ENCODE measurements at regions not wholly inside any gene's neighbourhood (a gene's known extent, or its start where the extent isn't known, plus 50 kb on each side); places are given as distances from the start of the nearest gene placed in this dataset.

- intact Hi-C loops (cut with micrococcal nuclease) (no loop called here), dilution Hi-C loops (cut with HindIII; ENCODE audit: low sequenced_read_pairs, unreplicated experiment) (no loop called here), in situ Hi-C loops (cut with MboI; ENCODE audit: low sequenced_read_pairs) (no loop called here)
- ChIA-PET CTCF (no interaction called here), POLR2A (ENCODE audit: unreplicated experiment) (no interaction called here)
- H2AFZ ChIP-seq (replicated peaks; ENCODE audit: low read length, poor library complexity): no peak overlapping the region
- no peak overlapping the region for H4K5ac ChIP-seq (ENCODE audit: low read depth, low read length)
- H3K79me1 ChIP-seq (ENCODE audit: low read depth in 1 of 2, low read length in 2 of 2): no peaks in the 10 kb centered on the region
- DNase-seq: peak; percentile 7
- no peak overlapping the region for H3K23ac ChIP-seq (ENCODE audit: low read depth, low read length)
- TF ChIP-seq CTCF (conservative IDR thresholded peaks at IDR 0.05; ENCODE audit: low read depth, low read length) (peak; percentile 32), MAFK (IDR thresholded peaks at IDR 0.05; ENCODE audit: low read depth, low read length) (no peak), BHLHE40 (IDR thresholded peaks at IDR 0.05; ENCODE audit: low read depth, low read length) (no peak), RAD21 (IDR thresholded peaks at IDR 0.05; ENCODE audit: low read length) (peak; percentile 19; the same call in 1 of the 2 replicates)
- no peaks in the 10 kb centered on the region for H3K9me3 ChIP-seq (ENCODE audit: control insufficient read depth, insufficient read depth, low read length)
- H3K27me3 ChIP-seq (ENCODE audit: control insufficient read depth, insufficient read depth, low read length): peaks cover 18% of the 10 kb centered on the region
- no peak for ATAC-seq (ENCODE audit: low read depth)
- H4K8ac ChIP-seq (ENCODE audit: low read depth in 2 of 2, low read length in 2 of 2): no peak overlapping the region
- no peak overlapping the region for H2BK5ac ChIP-seq (ENCODE audit: low read depth, low read length, poor library complexity, severe bottlenecking)
- H3K9ac ChIP-seq (ENCODE audit: low read depth, low read length): no peak overlapping the region
- H3K4me1 ChIP-seq (ENCODE audit: control insufficient read depth, insufficient read depth, low read length): no peaks in the 10 kb centered on the region
- H2AK9ac ChIP-seq (replicated peaks; ENCODE audit: low read depth, low read length, poor library complexity): peak overlapping the region; percentile 28
- 14% methylated on average over 2 of the region's 8 CpGs; no CpG with 5 or more reads in 1 of the 2 experiments for WGBS, 2 experiments (ENCODE audit: extremely low coverage in 2 of 2, insufficient read length in 1 of 2)
- H2BK15ac ChIP-seq (ENCODE audit: low read depth, low read length): no peak overlapping the region
- H3K27ac ChIP-seq (ENCODE audit: insufficient read depth, low read length): no peak overlapping the region
- H2BK120ac ChIP-seq (ENCODE audit: low read depth, low read length): no peak overlapping the region
- no peaks in the 10 kb centered on the region for H3K36me3 ChIP-seq (ENCODE audit: control insufficient read depth, insufficient read depth, low read length)
- H3K9me1 ChIP-seq (ENCODE audit: insufficient read depth, low read length): no peaks in the 10 kb centered on the region
- no TSS peak for BruUV-seq (replicated peaks)
- H3K4ac ChIP-seq (ENCODE audit: low read depth, low read length): no peak overlapping the region
- H3K4me2 ChIP-seq (ENCODE audit: low read depth, low read length): no peak overlapping the region
- no peaks in the 10 kb centered on the region for H4K20me1 ChIP-seq (ENCODE audit: insufficient read depth, low read length)
- no peak overlapping the region for H2BK20ac ChIP-seq (ENCODE audit: low read depth, low read length)
- H3K18ac ChIP-seq (ENCODE audit: low read depth, low read length): no peak overlapping the region
- H3K14ac ChIP-seq (replicated peaks; ENCODE audit: low read depth, low read length): no peak overlapping the region
- no peak overlapping the region for H3K4me3 ChIP-seq (ENCODE audit: insufficient read depth, low read depth, low read length)
- H2AK5ac ChIP-seq (ENCODE audit: low read depth, low read length): no peak overlapping the region
- H3K56ac ChIP-seq (ENCODE audit: extremely low read depth, insufficient read depth, low read length): no peak overlapping the region
- H4K91ac ChIP-seq (ENCODE audit: insufficient read depth, low read depth, low read length): no peak overlapping the region
Observed at GRCh38 chr3:13229273-13229949, 156.2 kb upstream of the IQSEC1 start.
